ENCODE measurements at regions not wholly inside any gene's neighbourhood (a gene's known extent, or its start where the extent isn't known, plus 50 kb on each side); places are given as distances from the start of the nearest gene placed in this dataset.

DNA sequence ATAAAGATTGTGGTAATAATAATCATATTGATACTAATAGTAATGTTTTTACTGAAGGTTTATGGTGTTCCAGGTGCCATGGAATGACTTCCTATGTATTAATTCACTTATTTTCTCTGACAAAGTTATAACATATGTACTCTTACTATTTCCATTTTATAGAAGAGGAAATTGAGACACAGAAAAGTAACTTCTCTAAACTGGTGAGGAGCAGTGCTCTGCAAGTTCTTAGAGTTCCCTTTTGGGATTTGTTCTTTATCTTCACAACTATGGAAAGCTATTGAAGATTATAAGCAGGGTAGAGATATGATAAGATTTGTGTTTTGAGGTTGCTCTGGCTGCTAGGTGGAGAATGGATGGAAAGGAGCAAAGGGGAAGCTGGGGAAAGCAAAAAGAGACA, 83.9 kb upstream of the OLFM4 start:
- TF ChIP-seq, protein P1, sequence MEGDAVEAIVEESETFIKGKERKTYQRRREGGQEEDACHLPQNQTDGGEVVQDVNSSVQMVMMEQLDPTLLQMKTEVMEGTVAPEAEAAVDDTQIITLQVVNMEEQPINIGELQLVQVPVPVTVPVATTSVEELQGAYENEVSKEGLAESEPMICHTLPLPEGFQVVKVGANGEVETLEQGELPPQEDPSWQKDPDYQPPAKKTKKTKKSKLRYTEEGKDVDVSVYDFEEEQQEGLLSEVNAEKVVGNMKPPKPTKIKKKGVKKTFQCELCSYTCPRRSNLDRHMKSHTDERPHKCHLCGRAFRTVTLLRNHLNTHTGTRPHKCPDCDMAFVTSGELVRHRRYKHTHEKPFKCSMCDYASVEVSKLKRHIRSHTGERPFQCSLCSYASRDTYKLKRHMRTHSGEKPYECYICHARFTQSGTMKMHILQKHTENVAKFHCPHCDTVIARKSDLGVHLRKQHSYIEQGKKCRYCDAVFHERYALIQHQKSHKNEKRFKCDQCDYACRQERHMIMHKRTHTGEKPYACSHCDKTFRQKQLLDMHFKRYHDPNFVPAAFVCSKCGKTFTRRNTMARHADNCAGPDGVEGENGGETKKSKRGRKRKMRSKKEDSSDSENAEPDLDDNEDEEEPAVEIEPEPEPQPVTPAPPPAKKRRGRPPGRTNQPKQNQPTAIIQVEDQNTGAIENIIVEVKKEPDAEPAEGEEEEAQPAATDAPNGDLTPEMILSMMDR (IDR thresholded peaks at IDR 0.05): no peak
- TF ChIP-seq POLR2A (IDR thresholded peaks at IDR 0.05): no peak
